Right atrium auricular region (tissue), 2 donors: ENCODE measurements at regions not wholly inside any gene's neighbourhood (a gene's known extent, or its start where the extent isn't known, plus 50 kb on each side); places are given as distances from the start of the nearest gene placed in this dataset.

ENCODE experiments used
- DNase-seq: peaks from one replicate; pipeline ENCODE4 v3.0.0-alpha.2; 2019; ENCODE audit warnings: low spot score
- H3K27ac ChIP-seq, 2 donors: fragments of 200-600 bp; sonication (generic); 1 replicate in 1 of 2; 2 replicates in 1 of 2; pipeline ENCODE4 v1.5.1; 2016 to 2019
- H3K27me3 ChIP-seq, 2 donors: fragments of 200-600 bp; sonication (generic); one replicate each; pipeline versions ENCODE4 v1.5.1 to v1.6.0; 2017 to 2019
- H3K36me3 ChIP-seq: fragments of 200-600 bp; sonication (generic); one replicate; pipeline ENCODE4 v1.5.1; 2016
- H3K4me1 ChIP-seq, 2 donors: fragments of 200-600 bp; sonication (generic); one replicate each; pipeline versions ENCODE4 v1.5.1 to v1.6.0; 2017 to 2019
- H3K4me3 ChIP-seq, 2 donors: fragments of 200-600 bp; sonication (generic); 1 replicate in 1 of 2; 2 replicates in 1 of 2; pipeline ENCODE4 v1.5.1; 2017 to 2019; ENCODE audit warnings: mild to moderate bottlenecking in 1 of 2, moderate library complexity in 1 of 2
- H3K9me3 ChIP-seq, 2 donors: fragments of 200-600 bp; sonication (generic); one replicate each; pipeline ENCODE4 v1.5.1; 2019
- TF ChIP-seq, protein P1 (sequence below), 2 donors: fragments of 200-600 bp; sonication (generic); IDR thresholded peaks; one replicate each; pipeline ENCODE4 v1.5.1; 2019; ENCODE audit warnings: antibody characterized with exemption in 2 of 2

DNA sequence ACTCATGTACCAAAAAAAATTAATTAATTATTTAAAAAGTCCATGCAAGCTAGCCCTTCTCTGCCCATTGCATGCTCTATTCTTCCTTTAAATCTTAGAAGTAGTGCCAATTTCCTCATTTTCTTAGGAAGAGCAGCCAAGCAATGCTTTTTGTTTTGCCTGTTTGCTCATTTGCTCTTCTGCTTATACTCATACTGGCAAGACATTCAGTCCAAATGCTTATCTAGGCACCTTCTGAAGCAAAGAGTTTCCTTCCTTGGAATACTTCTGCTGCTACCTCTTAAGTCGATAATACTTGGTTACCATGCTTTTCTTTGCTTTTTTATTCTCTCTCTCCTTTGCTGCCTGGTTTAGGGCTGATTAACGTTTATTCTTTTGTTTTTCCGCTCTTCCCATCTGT is 1318.3 kb downstream of the AACS start:
- peaks cover 0 to 8% of the 10 kb centered on the region in 2 donors for H3K9me3 ChIP-seq
- DNase-seq, result no peak
- H3K4me3 ChIP-seq, result no peak overlapping the region
- H3K27ac ChIP-seq, result no peak overlapping the region
- H3K4me1 ChIP-seq, result no peaks in the 10 kb centered on the region
- no peaks in the 10 kb centered on the region for H3K36me3 ChIP-seq
- TF ChIP-seq, protein P1, sequence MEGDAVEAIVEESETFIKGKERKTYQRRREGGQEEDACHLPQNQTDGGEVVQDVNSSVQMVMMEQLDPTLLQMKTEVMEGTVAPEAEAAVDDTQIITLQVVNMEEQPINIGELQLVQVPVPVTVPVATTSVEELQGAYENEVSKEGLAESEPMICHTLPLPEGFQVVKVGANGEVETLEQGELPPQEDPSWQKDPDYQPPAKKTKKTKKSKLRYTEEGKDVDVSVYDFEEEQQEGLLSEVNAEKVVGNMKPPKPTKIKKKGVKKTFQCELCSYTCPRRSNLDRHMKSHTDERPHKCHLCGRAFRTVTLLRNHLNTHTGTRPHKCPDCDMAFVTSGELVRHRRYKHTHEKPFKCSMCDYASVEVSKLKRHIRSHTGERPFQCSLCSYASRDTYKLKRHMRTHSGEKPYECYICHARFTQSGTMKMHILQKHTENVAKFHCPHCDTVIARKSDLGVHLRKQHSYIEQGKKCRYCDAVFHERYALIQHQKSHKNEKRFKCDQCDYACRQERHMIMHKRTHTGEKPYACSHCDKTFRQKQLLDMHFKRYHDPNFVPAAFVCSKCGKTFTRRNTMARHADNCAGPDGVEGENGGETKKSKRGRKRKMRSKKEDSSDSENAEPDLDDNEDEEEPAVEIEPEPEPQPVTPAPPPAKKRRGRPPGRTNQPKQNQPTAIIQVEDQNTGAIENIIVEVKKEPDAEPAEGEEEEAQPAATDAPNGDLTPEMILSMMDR (IDR thresholded peaks at IDR 0.05), result no peak
- H3K27me3 ChIP-seq, result no peaks in the 10 kb centered on the region

DNA sequence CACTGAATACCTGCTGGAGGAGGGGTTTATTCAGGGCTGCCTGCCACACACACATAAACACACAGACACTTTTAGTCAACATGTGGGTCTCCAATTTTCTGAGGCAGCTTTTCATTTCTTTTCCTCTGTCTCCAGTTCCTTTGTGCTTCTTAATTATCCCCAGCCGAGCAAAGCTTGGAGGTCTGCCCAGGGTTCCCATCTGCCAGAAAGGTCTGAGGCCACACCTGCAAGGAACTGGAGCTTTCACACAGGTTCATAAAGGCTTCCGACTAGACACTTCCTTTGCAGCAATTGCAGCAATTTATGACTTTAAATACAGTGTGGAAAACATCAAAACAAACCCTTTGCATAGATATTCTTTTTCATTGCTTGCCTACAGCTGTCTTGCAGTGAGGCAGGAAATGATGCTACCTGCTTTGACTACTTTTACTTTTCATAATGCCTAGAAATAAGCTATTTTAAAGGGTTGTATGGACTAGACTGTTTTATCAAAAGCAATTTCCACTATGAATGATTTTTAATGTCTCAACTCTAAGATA is 1318.9 kb downstream of the AACS start:
- Histone ChIP-seq H3K27ac (no peak overlapping the region), H3K27me3 (no peaks in the 10 kb centered on the region), H3K9me3 (peaks cover 0 to 8% of the 10 kb centered on the region in 2 donors), H3K4me1 (no peaks in the 10 kb centered on the region), H3K36me3 (no peaks in the 10 kb centered on the region), H3K4me3 (no peak overlapping the region)
- TF ChIP-seq, protein P1 (IDR thresholded peaks at IDR 0.05), result no peak
- DNase-seq, result no peak

DNA sequence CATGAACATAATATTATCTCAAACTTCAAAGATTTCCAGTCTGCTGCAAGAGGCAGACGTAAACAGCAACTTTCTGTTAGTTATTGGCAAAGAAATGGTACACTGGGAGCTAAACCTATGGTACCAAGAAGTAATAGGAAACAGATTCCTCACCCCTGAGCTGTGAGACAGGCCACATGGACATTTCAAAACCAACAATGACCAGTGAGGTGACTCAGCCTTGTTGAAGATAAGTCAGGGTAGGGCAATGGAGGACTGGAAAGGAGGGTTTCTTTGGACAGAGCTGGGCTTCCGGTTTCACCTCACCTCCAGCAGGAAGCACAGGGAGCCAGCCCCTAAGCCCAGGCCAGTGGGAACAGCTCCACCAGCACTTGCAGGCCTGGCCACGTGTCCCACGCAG is 1320.5 kb downstream of the AACS start:
- TF ChIP-seq, protein P1 (IDR thresholded peaks at IDR 0.05), result no peak
- no peaks in the 10 kb centered on the region for H3K36me3 ChIP-seq
- H3K27me3 ChIP-seq, result no peaks in the 10 kb centered on the region
- no peaks in the 10 kb centered on the region for H3K4me1 ChIP-seq
- H3K9me3 ChIP-seq, result peaks cover 0 to 8% of the 10 kb centered on the region in 2 donors
- H3K4me3 ChIP-seq, result no peak overlapping the region
- DNase-seq, result no peak
- H3K27ac ChIP-seq, result no peak overlapping the region

DNA sequence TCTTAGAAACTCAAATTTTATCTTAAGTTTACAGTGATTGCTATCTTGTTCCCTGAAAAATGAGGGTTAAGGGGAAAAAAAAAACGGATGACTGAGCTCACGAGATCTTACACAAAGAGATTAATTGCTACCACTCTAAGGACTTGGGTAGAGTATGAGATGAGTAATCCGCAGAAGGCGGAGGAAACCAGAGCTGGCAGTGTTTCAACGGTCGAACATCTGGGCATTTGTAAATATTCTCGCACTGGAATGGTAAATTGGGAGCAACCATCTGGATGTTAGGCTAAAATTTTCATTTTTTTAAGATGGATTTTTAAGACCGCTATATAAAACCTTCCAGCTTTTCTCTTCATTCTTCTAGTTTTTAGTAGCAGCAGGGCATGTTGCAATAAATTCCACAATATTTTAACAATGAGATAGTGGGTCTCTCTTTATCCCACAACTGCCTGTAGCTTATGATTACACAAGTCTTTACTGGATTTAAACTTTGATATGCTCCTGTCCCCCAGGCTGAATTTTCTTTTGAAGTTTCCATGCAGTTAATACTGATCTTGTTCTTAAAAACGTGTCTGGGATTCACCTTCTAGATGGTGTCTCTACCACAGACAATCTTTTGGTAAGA is 1324.1 kb downstream of the AACS start:
- Histone ChIP-seq H3K9me3 (no peaks in the 10 kb centered on the region), H3K27ac (no peak overlapping the region), H3K36me3 (no peaks in the 10 kb centered on the region), H3K4me1 (no peaks in the 10 kb centered on the region), H3K27me3 (no peaks in the 10 kb centered on the region), H3K4me3 (no peak overlapping the region)
- TF ChIP-seq, protein P1 (IDR thresholded peaks at IDR 0.05), result no peak
- no peak for DNase-seq

DNA sequence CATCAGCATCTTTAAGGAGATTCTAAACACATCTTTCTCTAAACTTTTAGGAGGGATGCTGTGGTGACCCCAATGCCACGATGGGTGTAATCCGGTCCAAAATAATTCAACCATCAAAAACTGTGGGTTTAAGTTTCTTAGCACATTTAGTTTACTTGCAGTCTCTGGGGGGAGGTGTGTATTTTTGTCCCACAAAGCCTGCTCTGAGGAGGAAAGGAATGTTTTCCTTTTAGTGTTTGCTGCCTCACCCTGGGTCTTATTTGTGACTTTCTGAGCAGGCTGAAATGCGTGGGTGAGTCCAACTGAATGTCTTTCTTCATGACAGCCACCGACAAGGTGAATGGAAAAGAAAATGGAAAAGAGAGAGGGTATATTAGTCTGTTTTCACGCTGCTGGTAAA is 1324.7 kb downstream of the AACS start:
- no peaks in the 10 kb centered on the region for H3K9me3 ChIP-seq
- H3K4me1 ChIP-seq, result no peaks in the 10 kb centered on the region
- DNase-seq, result no peak
- no peaks in the 10 kb centered on the region for H3K36me3 ChIP-seq
- no peaks in the 10 kb centered on the region for H3K27me3 ChIP-seq
- no peak overlapping the region for H3K27ac ChIP-seq
- TF ChIP-seq, protein P1 (IDR thresholded peaks at IDR 0.05), result no peak
- H3K4me3 ChIP-seq, result no peak overlapping the region
